Astrocyte (in vitro differentiated cells and primary cell): ENCODE measurements at regions not wholly inside any gene's neighbourhood (a gene's known extent, or its start where the extent isn't known, plus 50 kb on each side); places are given as distances from the start of the nearest gene placed in this dataset.

Source experiments
- DNase-seq: peaks from one replicate; pipeline ENCODE4 v3.0.0-alpha.2; 2010; ENCODE audit warnings: low read depth
- FAIRE-seq: peaks from 2 replicates; lab custom pipeline; 2011; peaks lifted over from hg19 to GRCh38; lab: Jason Lieb, UNC
- H2AFZ ChIP-seq: 2 replicates; pipeline ENCODE4 v1.6.0; 2012; ENCODE audit warnings: low read depth, low read length, inconsistent platforms
- H3K27ac ChIP-seq: 2 replicates; pipeline ENCODE4 v1.5.1; 2011; ENCODE audit warnings: low read depth, low read length, inconsistent platforms
- H3K27me3 ChIP-seq: 2 replicates; pipeline ENCODE4 v1.6.0; 2011; ENCODE audit warnings: low read length, inconsistent platforms; ENCODE audit not compliant: insufficient read depth
- H3K36me3 ChIP-seq: 2 replicates; pipeline ENCODE4 v1.5.1; 2011; ENCODE audit warnings: low read length, inconsistent platforms; ENCODE audit not compliant: insufficient read depth
- H3K4me1 ChIP-seq: 2 replicates; pipeline ENCODE4 v1.5.1; 2011; ENCODE audit warnings: low read length, inconsistent platforms; ENCODE audit not compliant: insufficient read depth
- H3K4me2 ChIP-seq: 2 replicates; pipeline ENCODE4 v1.6.0; 2012; ENCODE audit warnings: low read length, inconsistent platforms
- H3K4me3 ChIP-seq: 2 replicates; pipeline ENCODE4 v1.5.1; 2011; ENCODE audit warnings: low read depth, mild to moderate bottlenecking, low read length, inconsistent platforms; ENCODE audit not compliant: insufficient read depth
- H3K79me2 ChIP-seq: 2 replicates; pipeline ENCODE4 v1.6.0; 2012; ENCODE audit warnings: mild to moderate bottlenecking, low read length, inconsistent platforms; ENCODE audit not compliant: insufficient read depth
- H3K9ac ChIP-seq: 2 replicates; pipeline ENCODE4 v1.6.0; 2012; ENCODE audit warnings: mild to moderate bottlenecking, low read length, inconsistent platforms
- H3K9me3 ChIP-seq: 2 replicates; pipeline ENCODE4 v1.5.1; 2012; ENCODE audit warnings: low read depth, mild to moderate bottlenecking, low read length, inconsistent platforms; ENCODE audit not compliant: insufficient read depth
- H4K20me1 ChIP-seq: 2 replicates; pipeline ENCODE4 v1.6.0; 2012; ENCODE audit warnings: low read length, inconsistent platforms; ENCODE audit not compliant: insufficient read depth
- H3K27ac Mint-ChIP-seq: one replicate; pipeline ENCODE4 v1.8.0; 2021; ENCODE audit warnings: mild to moderate bottlenecking, mixed read lengths; ENCODE audit not compliant: unreplicated experiment
- H3K27me3 Mint-ChIP-seq: one replicate; pipeline ENCODE4 v1.8.0; 2021; ENCODE audit warnings: low read depth, mixed read lengths; ENCODE audit not compliant: unreplicated experiment
- H3K36me3 Mint-ChIP-seq: one replicate; pipeline ENCODE4 v1.8.0; 2021; ENCODE audit warnings: low read depth, mixed read lengths; ENCODE audit not compliant: unreplicated experiment
- H3K4me1 Mint-ChIP-seq: one replicate; pipeline ENCODE4 v1.8.0; 2021; ENCODE audit warnings: low read depth, mixed read lengths; ENCODE audit not compliant: unreplicated experiment
- H3K4me3 Mint-ChIP-seq: one replicate; pipeline ENCODE4 v1.8.0; 2021; ENCODE audit warnings: mild to moderate bottlenecking, moderate library complexity, mixed read lengths; ENCODE audit not compliant: unreplicated experiment
- H3K9me3 Mint-ChIP-seq: one replicate; pipeline ENCODE4 v1.8.0; 2021; ENCODE audit warnings: mild to moderate bottlenecking, mixed read lengths; ENCODE audit not compliant: unreplicated experiment
- CTCF ChIP-seq: IDR thresholded peaks from 2 replicates; pipeline ENCODE4 v1.5.1; 2011; ENCODE audit warnings: low read depth, mild to moderate bottlenecking, inconsistent platforms, low read length, moderate library complexity; ENCODE audit not compliant: insufficient read depth
- EZH2 ChIP-seq: IDR thresholded peaks from 2 replicates; pipeline ENCODE4 v1.6.1; 2012; ENCODE audit warnings: mild to moderate bottlenecking, low read length, inconsistent platforms; ENCODE audit not compliant: insufficient read depth

- no peak overlapping the region for H3K27ac ChIP-seq
- no peak overlapping the region for H3K4me2 ChIP-seq
- H3K36me3 ChIP-seq: no peaks in the 10 kb centered on the region
- H3K27me3 ChIP-seq: no peaks in the 10 kb centered on the region
- FAIRE-seq (no peak), DNase-seq (no peak)
- no peaks in the 10 kb centered on the region for H3K9me3 ChIP-seq
- H2AFZ ChIP-seq: no peak overlapping the region
- no peaks in the 10 kb centered on the region for H4K20me1 ChIP-seq
- Mint-ChIP-seq H3K9me3 (peaks cover 8% of the 10 kb centered on the region), H3K36me3 (no peaks in the 10 kb centered on the region), H3K27ac (no peak overlapping the region), H3K4me3 (no peak overlapping the region), H3K27me3 (peaks cover 2% of the 10 kb centered on the region), H3K4me1 (peaks cover under 1% of the 10 kb centered on the region)
- H3K4me3 ChIP-seq: no peak overlapping the region
- H3K4me1 ChIP-seq: no peaks in the 10 kb centered on the region
- TF ChIP-seq EZH2: no peak
- TF ChIP-seq CTCF: no peak
- H3K9ac ChIP-seq: no peak overlapping the region
- no peaks in the 10 kb centered on the region for H3K79me2 ChIP-seq
Measured at GRCh38 chr16:17718495-17718894, 247.7 kb upstream of the XYLT1 start.

GRCh38 chr16:17705847-17706246 lies 235.1 kb upstream of the XYLT1 start:
- H3K36me3 Mint-ChIP-seq: no peaks in the 10 kb centered on the region
- H3K4me3 ChIP-seq: no peak overlapping the region
- TF ChIP-seq CTCF: no peak
- no peak for TF ChIP-seq EZH2

GRCh38 chr16:17696616-17697015 lies 225.9 kb upstream of the XYLT1 start:
- no peaks in the 10 kb centered on the region for H3K4me1 ChIP-seq
- H3K36me3 ChIP-seq: no peaks in the 10 kb centered on the region
- no peak overlapping the region for H3K9ac ChIP-seq
- TF ChIP-seq EZH2: no peak
- TF ChIP-seq CTCF: no peak
- H4K20me1 ChIP-seq: no peaks in the 10 kb centered on the region
- no peaks in the 10 kb centered on the region for H3K4me1 Mint-ChIP-seq
- no peak overlapping the region for H3K27ac Mint-ChIP-seq
- peaks cover 2% of the 10 kb centered on the region for H3K9me3 ChIP-seq
- H3K4me3 ChIP-seq: no peak overlapping the region
- no peak for FAIRE-seq
- H3K79me2 ChIP-seq: no peaks in the 10 kb centered on the region
- H3K36me3 Mint-ChIP-seq: no peaks in the 10 kb centered on the region
- peaks cover 5% of the 10 kb centered on the region for H3K9me3 Mint-ChIP-seq
- H3K27me3 Mint-ChIP-seq: peaks cover 3% of the 10 kb centered on the region
- peaks cover 3% of the 10 kb centered on the region for H3K27me3 ChIP-seq
- no peak for DNase-seq
- no peak overlapping the region for H3K27ac ChIP-seq
- H3K4me3 Mint-ChIP-seq: no peak overlapping the region
- H3K4me2 ChIP-seq: no peak overlapping the region
- H2AFZ ChIP-seq: no peak overlapping the region

More at GRCh38 chr16:17705847-17706246, 235.1 kb upstream of the XYLT1 start:
- Histone ChIP-seq H3K9me3 (no peaks in the 10 kb centered on the region), H2AFZ (no peak overlapping the region), H3K27ac (no peak overlapping the region), H3K4me2 (no peak overlapping the region), H3K27me3 (no peaks in the 10 kb centered on the region), H4K20me1 (no peaks in the 10 kb centered on the region), H3K79me2 (no peaks in the 10 kb centered on the region), H3K36me3 (no peaks in the 10 kb centered on the region), H3K4me1 (no peaks in the 10 kb centered on the region), H3K9ac (no peak overlapping the region)
- DNase-seq: no peak
- FAIRE-seq: no peak
- Mint-ChIP-seq H3K4me3 (no peak overlapping the region), H3K27ac (no peak overlapping the region), H3K9me3 (peaks cover 2% of the 10 kb centered on the region), H3K4me1 (no peaks in the 10 kb centered on the region), H3K27me3 (no peaks in the 10 kb centered on the region)
